ENCODE measurements at regions not wholly inside any gene's neighbourhood (a gene's known extent, or its start where the extent isn't known, plus 50 kb on each side); places are given as distances from the start of the nearest gene placed in this dataset.

- no peak for TF ChIP-seq CTCF (IDR thresholded peaks at IDR 0.05)
- TF ChIP-seq POLR2A (IDR thresholded peaks at IDR 0.05), result no peak
Observed at GRCh38 chr5:106860398-106861044, 810.2 kb downstream of the EFNA5 start.

Measured in right lobe of liver (tissue), 4 donors.